ENCODE measurements at regions not wholly inside any gene's neighbourhood (a gene's known extent, or its start where the extent isn't known, plus 50 kb on each side); places are given as distances from the start of the nearest gene placed in this dataset.
"Not testable (repeated sequence)": the region's sequence is repeated elsewhere in the genome, so short reads cannot be mapped to it uniquely, and the experiment has no call there.

DNA sequence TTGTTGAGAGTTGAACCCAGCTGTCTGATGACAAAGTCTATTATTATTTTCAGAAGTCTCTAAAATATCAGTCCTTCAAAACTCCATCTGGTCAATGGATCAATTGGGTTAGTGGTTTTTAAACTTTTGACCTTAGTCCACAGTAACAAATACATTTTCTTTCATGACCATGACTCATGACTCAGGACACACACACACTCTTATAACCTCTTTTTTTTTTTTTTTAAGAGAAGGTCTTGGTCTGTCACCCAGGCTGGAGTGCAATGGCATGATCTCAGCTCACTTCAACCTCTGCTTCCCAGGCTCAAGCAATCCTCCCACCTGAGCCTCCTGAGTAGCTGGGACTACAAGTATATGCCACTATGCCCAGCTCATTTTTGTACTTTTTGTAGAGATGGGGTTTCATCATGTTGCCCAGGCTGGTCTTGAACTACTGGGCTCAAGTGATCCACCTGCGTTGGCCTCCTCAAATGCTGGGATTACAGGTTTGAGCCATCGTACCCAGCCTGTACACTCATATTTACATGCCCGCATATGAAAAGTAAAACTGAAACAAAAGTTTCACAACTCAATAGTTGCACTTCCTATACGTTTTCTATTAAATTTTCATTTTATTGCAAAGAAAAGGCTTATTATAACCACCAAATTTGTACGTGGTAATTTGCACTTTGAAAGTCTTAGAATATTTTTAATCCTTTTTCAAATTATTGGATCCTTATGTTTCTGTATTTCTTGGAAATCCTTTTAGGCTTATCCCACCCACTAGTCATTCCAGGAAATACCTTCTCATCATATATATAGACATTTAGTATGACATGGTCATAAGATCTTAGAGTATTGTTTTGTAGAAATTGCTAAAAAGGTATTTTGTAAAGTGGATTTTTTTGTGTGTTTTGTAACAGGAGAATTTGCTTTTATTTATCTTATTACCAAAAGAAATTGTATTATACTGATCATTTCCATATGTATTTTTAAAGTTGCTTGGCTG is 199.0 kb downstream of the LPIN1 start:
- Histone ChIP-seq H3K9me3 (ENCODE audit: control insufficient read depth in 2 of 3, low read length in 3 of 3) (no peaks in the 10 kb centered on the region), H3K27me3 (ENCODE audit: control insufficient read depth in 2 of 2, insufficient read depth in 2 of 2, low read length in 2 of 2) (no peaks in the 10 kb centered on the region), H3K4me3 (ENCODE audit: low read length) (peak overlapping the region; percentile 40), H3K36me3 (ENCODE audit: control insufficient read depth in 2 of 3, insufficient read depth in 3 of 3, low read length in 3 of 3) (no peaks in the 10 kb centered on the region), H3K27ac (ENCODE audit: low read depth, low read length) (no peak overlapping the region), H3K4me1 (ENCODE audit: control insufficient read depth in 2 of 2, insufficient read depth in 2 of 2, low read length in 2 of 2) (peaks cover 5 to 11% of the 10 kb centered on the region in 2 donors)
- peak overlapping the region; percentile 61 to 83 (median 80) for H3K4me3 Mint-ChIP-seq
- ChIA-PET POLR2A (interaction anchor here (0.6 kb wide), 3 partner anchors 31 to 917 kb away, joined by 3 read pairs; no protein-coding TSS in a partner anchor), CTCF (no interaction called here)
- peaks cover 0 to 25% (median 16%) of the 10 kb centered on the region in 7 donors for H3K4me1 Mint-ChIP-seq
- H3K27me3 Mint-ChIP-seq: peaks cover 0 to 6% (median 0%) of the 10 kb centered on the region in 5 donors
- peak; percentile 69 for ATAC-seq
- intact Hi-C loops (cut with micrococcal nuclease): loop anchor here in 1 of 2 donors (5.0 kb wide), 2 partner anchors 347 to 772 kb away; partner anchors contain the start of gene TRIB2
- peaks cover 0 to 2% (median 0%) of the 10 kb centered on the region in 11 donors for H3K9me3 Mint-ChIP-seq
- peaks cover 0 to 10% (median 0%) of the 10 kb centered on the region in 5 donors for H3K36me3 Mint-ChIP-seq
- peak overlapping the region; percentile 75 to 96 (median 80) for H3K27ac Mint-ChIP-seq
- DNase-seq: peak in 1 of 9 donors; percentile 6

- H3K4me3 Mint-ChIP-seq: no peak overlapping the region
- CTCF ChIA-PET: interaction anchor here (0.7 kb wide), 1 partner anchor 769 kb away, joined by 3 read pairs; the partner anchor contains the start of gene TRIB2
- H3K36me3 ChIP-seq (ENCODE audit: control insufficient read depth in 2 of 3, insufficient read depth in 3 of 3, low read length in 3 of 3): no peaks in the 10 kb centered on the region
These were observed 201.5 kb downstream of the LPIN1 start for GRCh38 chr2:11947956-11948355.

DNA sequence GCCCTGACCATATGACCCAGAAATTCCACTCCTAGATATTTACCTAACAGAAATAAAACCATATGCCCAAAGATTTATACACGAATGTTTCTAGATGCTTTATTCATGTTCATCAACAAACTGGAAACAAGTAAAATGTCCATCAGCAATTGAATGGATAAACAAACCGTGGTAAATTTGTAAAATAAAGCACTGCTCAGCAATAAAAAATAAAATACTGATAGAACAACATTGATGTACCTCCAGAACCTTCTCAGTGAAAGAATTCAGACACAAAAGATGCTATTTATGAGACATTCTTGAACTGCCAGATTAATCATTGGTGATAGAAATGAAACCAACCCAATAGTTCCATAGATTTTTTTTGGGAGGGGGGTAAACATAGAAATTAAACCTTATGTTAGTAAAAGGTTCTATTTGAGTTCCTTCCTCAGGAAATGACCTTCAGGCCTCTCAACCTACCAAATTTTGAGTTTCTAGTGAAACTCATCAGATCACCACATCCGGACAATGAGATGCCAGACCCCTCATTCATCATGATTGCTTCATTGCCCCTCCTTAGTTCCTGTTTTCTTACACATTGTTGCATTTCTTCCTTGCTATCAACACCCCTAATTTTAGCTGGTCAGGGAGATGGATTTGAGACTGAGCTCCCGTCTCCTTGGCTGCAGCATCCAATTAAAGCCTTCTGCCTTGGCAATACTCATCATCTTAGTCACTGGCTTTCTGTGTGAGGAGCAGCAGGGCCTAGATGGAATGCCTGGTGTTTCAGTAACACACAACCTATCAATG is 203.5 kb downstream of the LPIN1 start:
- peaks cover 0 to 7% (median 3%) of the 10 kb centered on the region in 5 donors for H3K36me3 Mint-ChIP-seq
- DNase-seq (no peak), ATAC-seq (peak; percentile 34)
- POLR2A ChIA-PET: no interaction called here
- H3K27me3 ChIP-seq (ENCODE audit: control insufficient read depth in 2 of 2, insufficient read depth in 2 of 2, low read length in 2 of 2): no peaks in the 10 kb centered on the region
- H3K9me3 ChIP-seq (ENCODE audit: control insufficient read depth in 2 of 3, low read length in 3 of 3): no peaks in the 10 kb centered on the region
- H3K4me3 ChIP-seq (ENCODE audit: low read length): no peak overlapping the region
- H3K4me3 Mint-ChIP-seq: no peak overlapping the region
- H3K27ac Mint-ChIP-seq: no peak overlapping the region
- H3K36me3 ChIP-seq (ENCODE audit: control insufficient read depth in 2 of 3, insufficient read depth in 3 of 3, low read length in 3 of 3): no peaks in the 10 kb centered on the region
- peaks cover 6 to 10% of the 10 kb centered on the region in 2 donors for H3K4me1 ChIP-seq (ENCODE audit: control insufficient read depth in 2 of 2, insufficient read depth in 2 of 2, low read length in 2 of 2)
- CTCF ChIA-PET: no interaction called here
- H3K27ac ChIP-seq (ENCODE audit: low read depth, low read length): no peak overlapping the region
- intact Hi-C loops (cut with micrococcal nuclease): loop anchor here in 1 of 2 donors (5.0 kb wide), 2 partner anchors 342 to 767 kb away; partner anchors contain the start of gene TRIB2
- peaks cover 0 to 26% (median 10%) of the 10 kb centered on the region in 5 donors for H3K27me3 Mint-ChIP-seq
- peaks cover 10 to 19% (median 12%) of the 10 kb centered on the region in 7 donors for H3K4me1 Mint-ChIP-seq
- peaks cover 0 to 5% (median 0%) of the 10 kb centered on the region in 11 donors for H3K9me3 Mint-ChIP-seq

More at GRCh38 chr2:11947956-11948355, 201.5 kb downstream of the LPIN1 start:
- POLR2A ChIA-PET: no interaction called here
- H3K4me1 Mint-ChIP-seq: peaks cover 2 to 28% (median 16%) of the 10 kb centered on the region in 7 donors
- H3K9me3 Mint-ChIP-seq: peaks cover 0 to 2% (median 0%) of the 10 kb centered on the region in 11 donors
- peaks cover 0 to 10% (median 0%) of the 10 kb centered on the region in 5 donors for H3K36me3 Mint-ChIP-seq
- Histone ChIP-seq H3K4me3 (ENCODE audit: low read length) (no peak overlapping the region), H3K27ac (ENCODE audit: low read depth, low read length) (no peak overlapping the region), H3K9me3 (ENCODE audit: control insufficient read depth in 2 of 3, low read length in 3 of 3) (no peaks in the 10 kb centered on the region), H3K27me3 (ENCODE audit: control insufficient read depth in 2 of 2, insufficient read depth in 2 of 2, low read length in 2 of 2) (no peaks in the 10 kb centered on the region), H3K4me1 (ENCODE audit: control insufficient read depth in 2 of 2, insufficient read depth in 2 of 2, low read length in 2 of 2) (peaks cover 6 to 11% of the 10 kb centered on the region in 2 donors)
- H3K27me3 Mint-ChIP-seq: peaks cover 0 to 9% (median 0%) of the 10 kb centered on the region in 5 donors
- intact Hi-C loops (cut with micrococcal nuclease): loop anchor here in 1 of 2 donors (5.0 kb wide), 2 partner anchors 344 to 769 kb away; partner anchors contain the start of gene TRIB2
- ATAC-seq: no peak
- no peak for DNase-seq
- H3K27ac Mint-ChIP-seq: no peak overlapping the region

DNA sequence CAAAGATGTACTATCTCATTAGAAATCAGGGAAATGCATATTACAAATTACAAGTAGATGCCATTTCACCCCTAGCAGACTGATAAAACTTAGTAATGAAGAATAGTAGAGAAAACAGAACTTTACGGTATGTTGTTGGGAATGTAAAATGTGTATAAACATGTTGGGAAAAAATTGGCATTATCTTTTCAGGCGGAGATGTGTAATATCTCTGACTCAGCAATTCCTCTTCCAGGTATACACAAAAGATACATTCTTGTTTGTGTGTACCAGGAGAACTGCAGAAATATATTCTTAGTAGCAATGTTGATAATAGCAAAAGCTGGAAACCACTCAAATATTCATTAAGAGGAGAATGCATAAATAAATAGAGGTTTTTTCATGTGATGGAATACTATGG is 204.5 kb downstream of the LPIN1 start:
- H3K27ac Mint-ChIP-seq: no peak overlapping the region
- H3K4me1 Mint-ChIP-seq: peaks cover under 1 to 11% (median 10%) of the 10 kb centered on the region in 7 donors
- H3K4me3 ChIP-seq (ENCODE audit: low read length): no peak overlapping the region
- peaks cover 0 to 5% (median 0%) of the 10 kb centered on the region in 11 donors for H3K9me3 Mint-ChIP-seq
- peaks cover 0 to 5% (median 2%) of the 10 kb centered on the region in 5 donors for H3K36me3 Mint-ChIP-seq
- intact Hi-C loops (cut with micrococcal nuclease): no loop called here
- DNase-seq: no peak
- POLR2A ChIA-PET: no interaction called here
- peaks cover 0 to 34% (median 14%) of the 10 kb centered on the region in 5 donors for H3K27me3 Mint-ChIP-seq
- CTCF ChIA-PET: no interaction called here
- H3K4me3 Mint-ChIP-seq: no peak overlapping the region
- no peak for ATAC-seq
- no peaks in the 10 kb centered on the region for H3K9me3 ChIP-seq (ENCODE audit: control insufficient read depth in 2 of 3, low read length in 3 of 3)
- peaks cover 0 to 5% of the 10 kb centered on the region in 2 donors for H3K4me1 ChIP-seq (ENCODE audit: control insufficient read depth in 2 of 2, insufficient read depth in 2 of 2, low read length in 2 of 2)
- no peaks in the 10 kb centered on the region for H3K36me3 ChIP-seq (ENCODE audit: control insufficient read depth in 2 of 3, insufficient read depth in 3 of 3, low read length in 3 of 3)
- no peaks in the 10 kb centered on the region for H3K27me3 ChIP-seq (ENCODE audit: control insufficient read depth in 2 of 2, insufficient read depth in 2 of 2, low read length in 2 of 2)
- no peak overlapping the region for H3K27ac ChIP-seq (ENCODE audit: low read depth, low read length)

DNA sequence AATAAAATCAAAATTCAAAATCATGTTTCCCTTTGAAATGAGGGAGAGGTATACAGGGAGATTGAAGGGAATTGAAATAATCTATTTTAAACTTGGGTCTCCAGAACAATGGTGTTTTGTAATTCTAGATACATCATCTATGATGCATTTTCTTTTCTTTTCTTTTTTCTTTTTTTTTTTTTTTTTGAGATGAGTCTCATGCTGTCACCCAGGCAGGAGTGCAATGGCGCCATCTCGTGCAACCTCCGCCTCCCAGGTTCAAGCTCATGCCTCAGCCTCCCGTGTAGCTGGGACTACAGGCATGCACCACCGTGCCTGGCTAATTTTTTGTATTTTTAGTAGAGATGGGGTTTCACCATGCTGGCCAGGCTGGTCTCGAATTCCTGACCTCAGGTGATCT is 205.1 kb downstream of the LPIN1 start:
- POLR2A ChIA-PET; intact Hi-C loops (cut with micrococcal nuclease); H3K27ac Mint-ChIP-seq; H3K27me3 ChIP-seq (ENCODE audit: control insufficient read depth in 2 of 2, insufficient read depth in 2 of 2, low read length in 2 of 2); H3K27ac ChIP-seq (ENCODE audit: low read depth, low read length); H3K4me3 Mint-ChIP-seq; H3K36me3 ChIP-seq (ENCODE audit: control insufficient read depth in 2 of 3, insufficient read depth in 3 of 3, low read length in 3 of 3); H3K9me3 Mint-ChIP-seq; H3K4me1 ChIP-seq (ENCODE audit: control insufficient read depth in 2 of 2, insufficient read depth in 2 of 2, low read length in 2 of 2); DNase-seq; H3K36me3 Mint-ChIP-seq; H3K9me3 ChIP-seq (ENCODE audit: control insufficient read depth in 2 of 3, low read length in 3 of 3); CTCF ChIA-PET; H3K4me3 ChIP-seq (ENCODE audit: low read length); ATAC-seq: not testable (repeated sequence)
- Mint-ChIP-seq H3K27me3 (peaks cover 0 to 36% (median 14%) of the 10 kb centered on the region in 5 donors), H3K4me1 (peaks cover 0 to 12% (median 9%) of the 10 kb centered on the region in 7 donors)

DNA sequence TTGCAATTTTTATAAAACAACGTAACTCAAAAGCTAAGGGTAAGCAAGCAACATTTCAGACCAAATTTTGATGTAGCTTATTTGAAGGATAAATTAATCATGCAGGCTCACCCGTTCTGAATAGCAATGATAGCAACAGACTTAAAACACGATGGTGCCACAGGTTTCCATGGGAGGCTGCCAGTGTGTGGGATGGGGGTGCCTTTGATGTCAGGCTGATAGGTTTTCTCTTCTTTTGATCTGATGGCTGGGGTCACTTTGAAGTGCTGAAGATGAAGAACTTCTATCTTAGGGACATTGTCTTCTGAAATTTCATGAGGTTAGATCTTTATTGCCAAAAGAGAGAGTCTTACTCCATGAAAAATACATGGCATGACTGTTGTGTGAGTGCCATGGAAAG is 206.8 kb downstream of the LPIN1 start:
- DNase-seq (peak in 1 of 9 donors; percentile 8), ATAC-seq (no peak)
- Mint-ChIP-seq H3K9me3 (peaks cover 0 to 5% (median 0%) of the 10 kb centered on the region in 11 donors), H3K4me1 (peaks cover 0 to 11% (median 9%) of the 10 kb centered on the region in 7 donors), H3K4me3 (no peak overlapping the region), H3K27me3 (peaks cover 0 to 45% (median 14%) of the 10 kb centered on the region in 5 donors), H3K36me3 (peaks cover 0 to 5% (median 0%) of the 10 kb centered on the region in 5 donors), H3K27ac (no peak overlapping the region)
- Histone ChIP-seq H3K9me3 (ENCODE audit: control insufficient read depth in 2 of 3, low read length in 3 of 3) (no peaks in the 10 kb centered on the region), H3K27ac (ENCODE audit: low read depth, low read length) (no peak overlapping the region), H3K4me1 (ENCODE audit: control insufficient read depth in 2 of 2, insufficient read depth in 2 of 2, low read length in 2 of 2) (peaks cover 0 to 5% of the 10 kb centered on the region in 2 donors), H3K4me3 (ENCODE audit: low read length) (no peak overlapping the region), H3K36me3 (ENCODE audit: control insufficient read depth in 2 of 3, insufficient read depth in 3 of 3, low read length in 3 of 3) (no peaks in the 10 kb centered on the region), H3K27me3 (ENCODE audit: control insufficient read depth in 2 of 2, insufficient read depth in 2 of 2, low read length in 2 of 2) (no peaks in the 10 kb centered on the region)
- intact Hi-C loops (cut with micrococcal nuclease): no loop called here
- ChIA-PET POLR2A (interaction anchor here (1.1 kb wide), 1 partner anchor 10 kb away, joined by 4 read pairs; no protein-coding TSS in a partner anchor), CTCF (no interaction called here)

All from naive thymus-derived CD4-positive, alpha-beta T cell (primary cell).